ENCODE measurements at regions not wholly inside any gene's neighbourhood (a gene's known extent, or its start where the extent isn't known, plus 50 kb on each side); places are given as distances from the start of the nearest gene placed in this dataset.

DNA sequence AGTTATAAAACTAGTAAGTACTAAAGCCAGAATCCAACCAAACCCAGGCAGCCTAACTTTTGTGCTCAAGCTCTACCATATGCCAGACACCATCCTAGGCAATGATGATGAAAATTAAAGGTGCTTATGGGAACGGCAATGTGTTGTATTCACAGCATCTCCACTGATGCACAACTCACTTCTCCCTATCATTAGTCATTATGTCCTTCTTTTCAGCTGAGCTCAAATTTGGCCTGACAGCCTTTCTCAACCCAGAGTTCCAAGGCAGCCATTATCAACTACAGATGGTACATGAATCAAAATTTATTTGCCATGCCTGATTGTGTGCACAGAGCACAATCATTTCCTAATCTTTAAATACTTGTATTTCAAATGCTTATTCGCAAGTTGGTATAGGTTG is 121.6 kb upstream of the TNPO1 start:
- TF ChIP-seq, protein P1, sequence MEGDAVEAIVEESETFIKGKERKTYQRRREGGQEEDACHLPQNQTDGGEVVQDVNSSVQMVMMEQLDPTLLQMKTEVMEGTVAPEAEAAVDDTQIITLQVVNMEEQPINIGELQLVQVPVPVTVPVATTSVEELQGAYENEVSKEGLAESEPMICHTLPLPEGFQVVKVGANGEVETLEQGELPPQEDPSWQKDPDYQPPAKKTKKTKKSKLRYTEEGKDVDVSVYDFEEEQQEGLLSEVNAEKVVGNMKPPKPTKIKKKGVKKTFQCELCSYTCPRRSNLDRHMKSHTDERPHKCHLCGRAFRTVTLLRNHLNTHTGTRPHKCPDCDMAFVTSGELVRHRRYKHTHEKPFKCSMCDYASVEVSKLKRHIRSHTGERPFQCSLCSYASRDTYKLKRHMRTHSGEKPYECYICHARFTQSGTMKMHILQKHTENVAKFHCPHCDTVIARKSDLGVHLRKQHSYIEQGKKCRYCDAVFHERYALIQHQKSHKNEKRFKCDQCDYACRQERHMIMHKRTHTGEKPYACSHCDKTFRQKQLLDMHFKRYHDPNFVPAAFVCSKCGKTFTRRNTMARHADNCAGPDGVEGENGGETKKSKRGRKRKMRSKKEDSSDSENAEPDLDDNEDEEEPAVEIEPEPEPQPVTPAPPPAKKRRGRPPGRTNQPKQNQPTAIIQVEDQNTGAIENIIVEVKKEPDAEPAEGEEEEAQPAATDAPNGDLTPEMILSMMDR (IDR thresholded peaks at IDR 0.05; ENCODE audit: borderline replicate concordance, extremely low read depth, low read length, poor library complexity, severe bottlenecking) = no peak
- no peak for TF ChIP-seq EZH2 (IDR thresholded peaks at IDR 0.05; ENCODE audit: borderline replicate concordance, low read depth, low read length, severe bottlenecking)
